ENCODE measurements at regions not wholly inside any gene's neighbourhood (a gene's known extent, or its start where the extent isn't known, plus 50 kb on each side); places are given as distances from the start of the nearest gene placed in this dataset.
A peak's percentile ranks its signal among the peaks of the same experiment; 100 is the strongest.

- no peak overlapping the region for H3K4me3 ChIP-seq (ENCODE audit: low read depth, low read length)
- TF ChIP-seq CTCF (IDR thresholded peaks at IDR 0.05; ENCODE audit: low read depth, low read length), result no peak
- in situ Hi-C loops (cut with HindIII; ENCODE audit: low sequenced_read_pairs), result no loop called here
- no peak for DNase-seq (ENCODE audit: low read depth, low spot score)
These were observed 337.8 kb downstream of the HLX start for GRCh38 chr1:221217029-221217428.

- in situ Hi-C loops (cut with HindIII; ENCODE audit: low sequenced_read_pairs), result no loop called here
- no peak for DNase-seq (ENCODE audit: low read depth, low spot score)
- TF ChIP-seq CTCF (IDR thresholded peaks at IDR 0.05; ENCODE audit: low read depth, low read length), result no peak
- H3K4me3 ChIP-seq (ENCODE audit: low read depth, low read length), result no peak overlapping the region
These were observed 344.0 kb downstream of the HLX start for GRCh38 chr1:221223281-221223680.

GRCh38 chr1:221227460-221227859 lies 348.2 kb downstream of the HLX start:
- TF ChIP-seq CTCF (IDR thresholded peaks at IDR 0.05; ENCODE audit: low read depth, low read length), result no peak
- no peak for DNase-seq (ENCODE audit: low read depth, low spot score)
- in situ Hi-C loops (cut with HindIII; ENCODE audit: low sequenced_read_pairs), result no loop called here
- no peak overlapping the region for H3K4me3 ChIP-seq (ENCODE audit: low read depth, low read length)

GRCh38 chr1:221227872-221228337 lies 348.7 kb downstream of the HLX start:
- in situ Hi-C loops (cut with HindIII; ENCODE audit: low sequenced_read_pairs), result no loop called here
- no peak overlapping the region for H3K4me3 ChIP-seq (ENCODE audit: low read depth, low read length)
- TF ChIP-seq CTCF (IDR thresholded peaks at IDR 0.05; ENCODE audit: low read depth, low read length), result no peak
- DNase-seq (ENCODE audit: low read depth, low spot score), result no peak

GRCh38 chr1:221228594-221228993 lies 349.4 kb downstream of the HLX start:
- in situ Hi-C loops (cut with HindIII; ENCODE audit: low sequenced_read_pairs), result no loop called here
- H3K4me3 ChIP-seq (ENCODE audit: low read depth, low read length), result no peak overlapping the region
- no peak for TF ChIP-seq CTCF (IDR thresholded peaks at IDR 0.05; ENCODE audit: low read depth, low read length)
- DNase-seq (ENCODE audit: low read depth, low spot score), result no peak

GRCh38 chr1:221230605-221231004 lies 351.4 kb downstream of the HLX start:
- TF ChIP-seq CTCF (IDR thresholded peaks at IDR 0.05; ENCODE audit: low read depth, low read length), result no peak
- in situ Hi-C loops (cut with HindIII; ENCODE audit: low sequenced_read_pairs), result no loop called here
- no peak overlapping the region for H3K4me3 ChIP-seq (ENCODE audit: low read depth, low read length)
- peak; percentile 46 for DNase-seq (ENCODE audit: low read depth, low spot score)

- TF ChIP-seq CTCF (IDR thresholded peaks at IDR 0.05; ENCODE audit: low read depth, low read length), result no peak
- DNase-seq (ENCODE audit: low read depth, low spot score), result peak; percentile 20
- no peak overlapping the region for H3K4me3 ChIP-seq (ENCODE audit: low read depth, low read length)
- in situ Hi-C loops (cut with HindIII; ENCODE audit: low sequenced_read_pairs), result no loop called here
These were observed 355.5 kb downstream of the HLX start for GRCh38 chr1:221234791-221235190.

All from astrocyte of the spinal cord (primary cell).